Esophagus muscularis mucosa (tissue), 3 donors: ENCODE measurements at regions not wholly inside any gene's neighbourhood (a gene's known extent, or its start where the extent isn't known, plus 50 kb on each side); places are given as distances from the start of the nearest gene placed in this dataset.

ENCODE experiments used
- POLR2A ChIP-seq: fragments of 450-650 bp; IDR thresholded peaks from one replicate; pipeline ENCODE4 v1.6.1; 2017; ENCODE audit warnings: antibody characterized with exemption, moderate library complexity, mild to moderate bottlenecking, low read depth
- TF ChIP-seq, protein P1 (sequence below), 3 experiments: fragments of 200-600 bp in 2 of 3; fragments of 450-650 bp in 1 of 3; sonication (generic) in 2 of 3; IDR thresholded peaks; one replicate each; pipeline ENCODE4 v1.5.1; 2017 to 2019; ENCODE audit warnings: antibody characterized with exemption in 3 of 3, mild to moderate bottlenecking in 2 of 3, moderate library complexity in 1 of 3

DNA sequence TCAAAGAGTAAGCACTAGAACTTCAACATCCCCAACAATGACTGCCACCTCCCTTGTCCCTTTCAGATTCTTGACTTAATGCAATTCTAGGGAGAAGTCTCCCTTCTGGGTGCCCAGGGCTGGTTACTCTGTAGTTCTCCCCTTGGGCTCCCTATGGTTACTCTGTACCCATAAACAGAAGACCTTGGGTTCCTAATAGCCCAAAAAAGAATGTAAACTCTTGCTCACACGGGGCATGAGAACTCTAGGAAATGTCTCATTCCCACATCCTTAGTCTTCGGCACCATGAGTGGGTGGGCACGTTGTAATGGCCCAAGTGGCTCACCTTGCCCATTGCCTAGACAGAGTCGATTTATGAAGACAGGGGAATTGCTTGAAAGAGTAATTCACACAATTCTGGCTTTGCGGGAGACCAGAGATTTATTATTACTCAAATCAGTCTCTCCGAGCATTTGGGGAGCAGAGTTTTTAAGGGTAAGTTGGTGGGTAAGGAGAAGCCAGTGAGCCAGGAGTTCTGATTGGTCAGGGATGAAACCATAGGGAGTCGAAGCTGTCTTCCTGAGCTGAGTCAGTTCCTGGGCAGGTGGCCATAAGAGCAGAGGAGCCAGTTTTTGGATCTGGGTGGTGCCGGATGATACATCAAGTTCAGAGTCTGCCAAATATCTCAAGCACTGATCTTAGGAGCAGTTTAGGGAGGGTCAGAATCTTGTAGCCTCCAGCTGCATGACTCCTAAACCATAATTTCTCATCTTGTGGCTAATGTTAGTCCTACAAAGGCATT, 61.2 kb upstream of the SIRPG start:
- TF ChIP-seq, protein P1, sequence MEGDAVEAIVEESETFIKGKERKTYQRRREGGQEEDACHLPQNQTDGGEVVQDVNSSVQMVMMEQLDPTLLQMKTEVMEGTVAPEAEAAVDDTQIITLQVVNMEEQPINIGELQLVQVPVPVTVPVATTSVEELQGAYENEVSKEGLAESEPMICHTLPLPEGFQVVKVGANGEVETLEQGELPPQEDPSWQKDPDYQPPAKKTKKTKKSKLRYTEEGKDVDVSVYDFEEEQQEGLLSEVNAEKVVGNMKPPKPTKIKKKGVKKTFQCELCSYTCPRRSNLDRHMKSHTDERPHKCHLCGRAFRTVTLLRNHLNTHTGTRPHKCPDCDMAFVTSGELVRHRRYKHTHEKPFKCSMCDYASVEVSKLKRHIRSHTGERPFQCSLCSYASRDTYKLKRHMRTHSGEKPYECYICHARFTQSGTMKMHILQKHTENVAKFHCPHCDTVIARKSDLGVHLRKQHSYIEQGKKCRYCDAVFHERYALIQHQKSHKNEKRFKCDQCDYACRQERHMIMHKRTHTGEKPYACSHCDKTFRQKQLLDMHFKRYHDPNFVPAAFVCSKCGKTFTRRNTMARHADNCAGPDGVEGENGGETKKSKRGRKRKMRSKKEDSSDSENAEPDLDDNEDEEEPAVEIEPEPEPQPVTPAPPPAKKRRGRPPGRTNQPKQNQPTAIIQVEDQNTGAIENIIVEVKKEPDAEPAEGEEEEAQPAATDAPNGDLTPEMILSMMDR (IDR thresholded peaks at IDR 0.05): no peak
- TF ChIP-seq POLR2A: no peak
